Inflammatory macrophage treated with lipopolysaccharide for 4 hours (primary cell): ENCODE measurements at regions not wholly inside any gene's neighbourhood (a gene's known extent, or its start where the extent isn't known, plus 50 kb on each side); places are given as distances from the start of the nearest gene placed in this dataset.

Source experiments
- DNase-seq: peaks from one replicate; pipeline ENCODE4 v3.0.0-alpha.2; 2020

DNA sequence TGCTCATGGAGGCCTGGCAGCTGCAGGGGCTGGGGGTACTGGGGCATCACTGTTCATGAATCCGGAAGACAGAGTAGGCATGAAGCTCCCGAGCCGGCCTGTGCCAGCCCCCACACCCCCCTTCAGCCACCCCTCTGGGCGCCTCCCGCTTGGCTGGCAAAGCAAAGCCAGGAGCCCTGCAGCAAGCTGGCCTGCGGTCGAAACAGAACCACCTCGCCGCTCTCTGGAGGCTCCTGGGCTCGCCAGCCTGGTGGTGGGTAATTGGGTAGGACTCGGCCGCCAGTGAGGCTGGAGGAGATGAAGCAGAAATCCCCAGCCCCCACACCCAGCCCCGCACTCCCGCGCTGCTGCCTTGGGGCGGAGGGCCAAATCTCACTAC lies 70.9 kb upstream of the GPC1 start:
- DNase-seq: no peak

DNA sequence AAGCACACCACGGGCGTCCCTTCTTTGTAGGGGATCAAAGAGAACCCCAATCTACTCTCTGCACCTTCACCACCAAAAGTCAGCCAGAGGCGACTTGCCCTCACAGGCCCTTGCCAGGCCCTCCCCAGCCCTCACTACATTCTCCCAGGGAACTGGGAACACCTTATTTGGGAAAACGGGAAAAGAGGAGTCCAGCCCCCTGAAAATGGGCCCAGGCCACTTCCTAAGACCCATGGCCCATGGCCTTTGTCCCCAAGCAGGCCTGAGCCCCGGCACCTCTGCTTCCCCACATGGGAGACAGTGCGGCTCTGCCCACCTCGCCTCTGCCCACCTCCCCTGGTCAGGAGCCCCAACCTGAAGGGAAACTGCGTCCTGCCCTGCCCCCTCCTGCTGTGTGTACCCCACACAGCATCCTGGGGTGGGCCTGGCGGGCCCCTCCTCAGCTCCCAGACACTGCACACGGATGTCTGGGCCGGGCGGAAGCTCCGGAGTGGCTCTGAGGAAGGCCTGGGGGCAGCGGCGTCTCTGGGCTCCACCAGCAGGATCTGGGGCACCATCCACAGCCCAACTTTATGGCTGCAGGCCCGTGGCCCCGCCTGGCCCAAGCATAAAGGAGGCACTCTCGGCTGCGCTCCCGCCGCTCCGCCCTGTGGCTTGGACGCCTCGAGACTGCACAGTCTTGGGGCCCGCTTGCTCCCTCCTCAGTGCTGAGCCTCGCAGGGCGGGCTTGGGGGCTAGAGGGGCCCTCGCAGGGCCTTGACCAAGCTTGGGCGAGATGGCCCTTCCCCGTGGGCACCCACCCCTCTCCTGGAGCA lies 70.3 kb upstream of the GPC1 start:
- no peak for DNase-seq

DNA sequence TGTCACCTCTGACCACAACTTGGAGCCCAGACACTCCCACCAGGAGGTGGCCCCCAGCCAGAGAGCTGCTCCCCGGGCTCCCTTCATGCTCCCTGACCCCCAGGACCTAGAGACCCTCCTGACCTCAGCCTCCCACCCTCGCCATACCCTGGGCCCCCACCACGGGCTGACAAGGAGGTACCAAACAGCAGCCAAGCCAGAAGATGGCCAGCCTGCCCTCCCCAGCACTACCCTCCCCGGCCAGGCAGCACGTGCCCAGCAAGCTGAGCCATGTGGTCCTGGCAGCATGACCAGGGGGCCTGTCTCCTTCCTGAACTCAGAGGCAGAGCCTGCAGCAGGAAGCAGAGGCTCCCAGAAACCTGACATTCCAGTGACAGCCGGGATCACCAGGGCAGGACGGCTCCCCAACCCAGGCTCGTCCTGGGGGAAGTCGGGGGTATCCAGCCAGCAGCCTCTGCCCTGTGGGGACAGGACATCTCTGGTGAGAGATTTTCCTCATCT lies 69.4 kb upstream of the GPC1 start:
- DNase-seq: no peak

DNA sequence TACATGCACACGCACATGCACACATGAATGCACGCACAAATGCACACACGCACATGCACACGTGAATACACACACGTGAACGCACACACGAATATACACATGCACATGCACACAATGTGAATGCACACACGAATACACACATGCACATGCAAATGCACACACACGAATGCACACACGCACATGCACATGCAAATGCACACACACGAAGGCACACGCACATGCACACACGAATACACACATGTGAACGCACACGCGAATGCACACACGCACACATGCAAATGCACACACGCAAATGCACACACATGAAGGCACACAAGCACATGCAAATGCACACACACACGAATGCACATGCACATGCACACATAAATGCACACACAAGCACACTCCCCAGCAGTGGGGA lies 68.6 kb upstream of the GPC1 start:
- no peak for DNase-seq

DNA sequence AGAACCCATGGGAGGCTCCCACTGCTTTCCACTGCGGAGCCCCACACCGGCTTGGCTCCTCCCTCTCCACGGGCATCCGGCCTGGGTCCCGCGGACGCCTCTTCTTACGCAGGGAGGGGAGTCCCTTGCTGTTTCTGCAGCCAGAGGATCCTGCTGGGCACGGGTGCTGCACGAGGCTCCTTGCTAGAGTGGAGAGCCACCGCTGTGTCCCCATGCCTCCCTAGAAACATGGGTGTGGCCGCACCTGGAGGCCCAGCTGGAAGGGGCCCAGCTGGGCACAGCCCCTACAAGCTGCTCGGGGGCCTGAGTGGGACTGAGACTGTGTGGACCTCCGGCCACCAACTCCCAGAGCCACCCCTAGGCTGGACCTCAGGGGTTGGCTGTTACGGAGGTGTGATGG lies 67.7 kb upstream of the GPC1 start:
- no peak for DNase-seq

DNA sequence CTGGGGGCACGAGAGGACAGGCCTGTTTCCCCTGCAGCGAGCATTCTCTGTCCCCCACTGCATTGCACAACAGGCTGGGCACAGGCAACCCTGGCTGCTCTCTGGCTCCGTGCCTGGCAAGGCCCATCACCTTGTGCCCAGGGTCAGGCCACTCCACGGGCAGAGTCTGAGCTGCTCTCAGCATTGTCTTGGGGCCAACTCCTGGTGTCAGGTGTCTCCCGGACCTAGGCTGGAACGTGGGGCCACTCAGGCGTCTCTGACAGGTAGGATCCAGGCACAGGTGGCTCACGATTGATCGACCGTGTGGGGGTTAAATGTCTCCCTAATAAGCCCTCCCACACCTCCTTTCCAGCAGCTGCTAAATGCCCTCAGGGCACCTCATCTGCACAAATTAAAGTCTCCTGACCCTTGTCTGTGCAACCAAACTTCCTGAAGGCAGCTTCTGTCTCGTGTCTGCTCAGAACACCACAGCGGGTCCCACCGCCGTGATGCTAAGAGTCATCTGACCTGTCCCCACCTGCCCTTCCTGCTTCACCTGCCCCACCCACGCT lies 66.6 kb upstream of the GPC1 start:
- no peak for DNase-seq

DNA sequence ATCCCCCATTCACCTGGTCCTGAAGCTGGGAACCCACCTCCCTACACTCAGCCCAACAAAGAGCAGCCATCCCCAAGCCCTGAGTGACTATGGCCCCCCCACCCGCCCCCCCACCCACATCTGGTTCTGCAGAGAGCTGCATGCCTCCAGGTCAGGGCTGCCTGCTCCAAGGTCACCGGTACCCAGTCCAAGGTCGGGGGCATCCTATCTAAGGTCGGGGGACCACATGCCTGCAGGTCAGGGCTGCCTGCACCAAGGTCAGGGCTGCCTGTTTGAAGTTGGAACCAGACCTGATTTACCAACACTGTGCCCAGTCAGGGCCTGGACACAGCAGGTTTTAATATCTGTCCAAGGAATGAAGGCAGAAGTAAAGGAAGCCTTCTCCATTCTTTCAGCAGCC lies 66.1 kb upstream of the GPC1 start:
- no peak for DNase-seq

DNA sequence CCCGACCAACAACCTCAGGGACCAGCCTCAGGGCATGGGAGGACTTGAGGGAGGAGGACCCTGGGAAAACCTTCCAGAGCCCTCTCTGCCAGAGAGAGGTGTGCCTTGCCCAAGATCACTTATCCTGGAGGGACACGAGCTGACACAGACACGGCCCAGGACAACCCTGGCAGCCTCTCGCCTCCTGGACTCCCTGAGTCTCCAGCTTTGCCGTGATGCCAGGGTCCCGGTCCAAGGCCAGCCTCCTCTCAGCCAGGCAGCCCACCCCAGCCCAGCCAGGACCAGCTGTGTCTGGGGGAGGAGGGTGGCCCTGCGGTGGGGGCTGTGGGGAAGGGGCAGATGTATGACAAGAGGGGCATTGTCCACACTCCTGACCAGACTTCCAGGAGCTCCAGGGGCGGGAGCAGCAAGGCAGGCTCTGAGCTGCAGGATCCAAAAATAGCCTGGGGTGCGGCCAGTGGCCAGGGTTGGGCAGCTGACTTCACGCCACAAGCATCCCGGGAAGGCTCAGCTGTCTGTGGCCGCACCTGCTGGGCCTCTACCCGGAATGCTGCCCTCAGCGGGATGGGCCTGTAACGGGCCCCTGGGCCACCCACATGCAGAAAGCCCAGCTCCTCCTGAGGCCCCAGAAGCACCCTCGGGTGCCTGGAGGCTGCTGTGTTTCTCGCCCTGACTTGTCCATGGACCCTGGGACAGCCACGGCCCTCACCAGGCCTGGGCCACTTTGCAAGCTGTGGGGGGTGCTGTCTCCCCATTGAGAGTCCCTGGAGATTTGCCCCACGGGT lies 65.5 kb upstream of the GPC1 start:
- no peak for DNase-seq

DNA sequence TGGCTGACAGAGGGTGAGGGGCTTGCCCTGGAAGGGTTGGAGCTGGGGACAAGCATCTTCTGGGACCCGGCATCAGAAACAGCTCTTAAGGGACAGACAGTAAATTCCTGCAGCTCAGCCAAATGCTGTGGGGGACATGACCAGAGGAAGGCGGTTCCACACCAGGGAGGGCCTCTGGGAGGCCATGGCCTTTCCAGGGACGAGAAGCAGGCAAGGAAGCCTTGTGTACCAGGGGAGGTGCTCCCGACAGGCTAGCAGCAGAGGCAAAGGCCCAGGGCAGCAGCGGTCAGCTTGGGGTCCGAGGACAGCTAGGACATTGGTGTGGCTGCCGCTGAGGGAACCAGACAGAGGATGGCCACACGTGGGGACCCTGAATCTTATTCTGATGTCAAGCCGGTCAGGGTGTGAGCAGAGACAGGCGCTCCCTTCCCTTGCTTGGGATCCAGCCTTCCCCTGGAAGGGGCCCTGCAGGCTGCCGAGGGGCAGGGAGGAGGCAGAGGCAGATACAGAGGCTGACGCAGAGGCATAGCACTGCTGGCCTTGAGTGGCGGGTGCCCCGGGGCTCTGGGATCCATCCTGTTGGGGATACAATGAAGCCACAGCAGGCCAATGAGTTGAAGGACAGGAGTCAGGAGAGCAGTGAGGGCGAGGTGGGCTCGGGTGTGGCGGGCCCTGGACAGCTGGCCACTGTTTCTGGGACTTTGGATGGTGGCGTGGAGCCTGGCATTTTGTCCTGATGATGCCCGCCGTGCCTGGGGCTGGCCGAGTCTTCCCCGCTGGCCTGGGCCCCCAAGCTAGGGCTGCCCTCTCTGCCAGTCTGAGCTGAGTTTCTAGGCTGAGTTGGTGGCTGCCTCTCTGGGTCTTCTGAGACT lies 64.1 kb upstream of the GPC1 start:
- no peak for DNase-seq

DNA sequence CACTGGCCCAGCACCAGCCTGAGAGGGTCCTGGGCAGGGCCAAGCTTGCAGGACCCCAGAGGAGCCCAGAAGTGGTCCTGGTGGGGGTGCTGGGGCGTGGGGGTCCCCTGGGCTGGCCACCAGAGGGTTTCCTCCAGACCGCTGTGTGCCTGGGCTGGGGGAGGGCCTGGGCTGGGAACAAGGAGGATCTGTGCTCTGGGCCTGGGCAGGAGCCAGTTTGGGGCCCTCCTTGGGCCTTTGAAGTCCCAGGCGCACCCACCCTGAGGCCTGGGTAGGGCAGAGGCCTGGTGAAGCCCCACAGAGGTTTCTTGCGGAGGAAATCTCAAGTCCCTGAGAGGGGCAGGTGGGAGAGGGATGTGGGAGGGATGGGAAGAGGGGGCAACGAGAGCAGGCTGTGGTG lies 63.4 kb upstream of the GPC1 start:
- no peak for DNase-seq

DNA sequence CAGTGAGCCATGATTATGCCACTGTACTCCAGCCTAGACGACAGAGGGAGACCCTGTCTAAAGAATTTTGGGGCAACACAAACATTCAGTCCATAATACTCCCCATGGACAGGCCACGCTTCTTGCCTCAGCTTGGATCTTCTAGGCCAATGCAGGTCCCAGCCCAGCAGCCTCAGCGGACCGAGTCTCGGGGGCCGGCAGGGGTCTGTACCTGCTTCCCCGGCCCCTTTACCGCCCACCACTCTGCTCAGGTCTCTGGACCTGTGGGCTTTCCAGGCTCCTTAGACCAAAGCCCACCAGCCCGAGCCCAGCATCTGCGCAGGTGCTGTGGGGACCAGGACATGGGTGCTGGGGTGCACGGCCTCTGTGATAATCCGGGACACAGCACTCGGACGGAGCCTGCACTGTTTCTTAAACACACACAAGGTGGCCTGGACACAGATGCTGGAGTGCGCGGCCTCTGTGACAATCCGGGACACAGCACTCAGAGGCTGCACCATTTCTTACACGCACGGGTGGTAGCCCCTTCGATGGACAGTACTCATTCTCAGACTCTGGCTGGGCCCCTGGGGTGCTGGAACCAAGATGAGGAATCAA lies 62.1 kb upstream of the GPC1 start:
- DNase-seq: no peak

DNA sequence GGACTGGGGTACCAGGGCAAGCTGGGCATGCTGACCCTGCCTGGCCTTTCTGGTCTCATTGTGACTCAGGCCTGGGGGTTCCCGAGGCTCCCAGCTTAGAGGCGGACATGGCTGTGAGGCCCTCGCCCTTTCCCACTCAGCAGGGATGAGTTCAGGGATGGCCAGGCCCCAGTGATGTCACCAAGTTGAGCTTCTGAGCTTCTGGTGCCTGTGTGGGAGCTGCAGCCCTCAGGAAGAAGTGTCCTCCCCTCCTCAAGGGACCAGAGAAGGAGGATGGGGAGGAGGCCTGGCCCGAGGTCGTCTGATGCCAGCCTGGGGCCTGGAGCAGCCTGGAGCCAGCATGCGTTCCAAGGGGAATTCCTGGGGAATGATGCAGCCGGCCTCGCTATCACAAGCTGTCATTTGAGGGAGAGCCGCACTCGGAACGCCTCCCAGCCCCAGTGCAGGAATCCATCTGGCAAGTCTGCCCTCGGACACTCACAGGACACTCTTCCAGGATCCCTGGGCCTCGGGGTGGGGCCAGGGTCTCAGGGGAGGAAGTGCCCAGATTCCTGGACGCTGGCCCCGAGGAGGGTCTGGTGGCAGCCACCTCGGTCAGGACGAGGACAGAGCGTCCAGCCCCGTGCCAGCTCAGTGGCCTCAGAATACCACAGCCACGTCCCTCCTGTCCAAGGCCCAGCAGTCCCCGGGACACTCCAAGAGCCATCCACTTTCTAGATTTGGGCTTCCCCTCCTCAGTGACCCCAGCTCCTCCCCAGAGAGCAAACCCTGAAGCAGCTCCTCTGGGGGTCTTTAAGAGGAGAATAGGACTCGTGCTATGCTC lies 61.2 kb upstream of the GPC1 start:
- DNase-seq: no peak

DNA sequence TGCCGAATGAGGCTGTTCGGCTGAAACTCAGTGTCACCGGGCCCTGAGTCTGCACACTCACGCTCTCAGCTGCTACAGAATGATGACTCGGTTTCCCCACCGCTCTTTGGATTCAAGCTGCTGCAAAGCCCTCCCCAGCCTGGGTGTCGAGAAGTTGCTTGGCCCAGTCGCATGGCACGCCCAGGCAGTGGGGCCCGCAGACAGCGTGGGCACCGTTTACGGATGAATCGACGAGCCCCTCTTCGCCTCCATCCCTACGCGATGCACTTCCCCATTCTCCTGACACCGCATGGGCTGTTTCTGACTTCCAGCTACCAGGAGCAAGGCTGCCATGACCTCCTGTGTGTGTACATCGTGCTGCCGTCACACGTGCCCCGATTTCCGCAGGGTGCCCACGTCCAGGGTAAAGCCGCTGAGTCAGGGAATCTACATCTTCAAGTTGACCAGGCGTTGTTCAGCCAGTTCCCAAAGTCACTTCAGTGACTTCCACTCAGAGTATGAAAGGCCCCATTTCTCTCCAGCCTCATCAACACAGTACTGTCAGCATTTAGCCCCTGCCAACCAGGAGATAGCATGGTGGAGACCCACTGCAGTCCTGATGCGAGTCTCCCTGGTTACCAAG lies 60.3 kb upstream of the GPC1 start:
- DNase-seq: no peak

DNA sequence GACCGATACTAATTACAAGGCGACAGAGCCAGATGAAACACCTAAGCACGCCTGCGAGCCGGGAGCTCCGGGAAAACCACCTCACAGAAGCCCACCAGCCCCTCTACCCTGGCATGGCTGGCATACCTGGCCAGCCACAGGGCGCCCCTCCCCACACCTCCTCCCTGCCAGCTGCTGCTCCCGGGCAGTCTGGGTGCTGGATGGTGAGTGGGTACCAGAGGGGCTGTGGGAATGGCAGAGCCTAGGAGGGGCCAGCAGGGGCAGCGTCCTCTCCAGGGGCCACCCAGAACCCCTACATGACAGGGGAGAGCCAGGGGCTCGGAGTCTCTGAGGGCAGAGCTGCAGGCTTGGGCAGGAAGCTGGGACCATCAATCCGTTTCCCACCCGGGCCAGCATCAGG lies 58.7 kb upstream of the GPC1 start:
- no peak for DNase-seq

DNA sequence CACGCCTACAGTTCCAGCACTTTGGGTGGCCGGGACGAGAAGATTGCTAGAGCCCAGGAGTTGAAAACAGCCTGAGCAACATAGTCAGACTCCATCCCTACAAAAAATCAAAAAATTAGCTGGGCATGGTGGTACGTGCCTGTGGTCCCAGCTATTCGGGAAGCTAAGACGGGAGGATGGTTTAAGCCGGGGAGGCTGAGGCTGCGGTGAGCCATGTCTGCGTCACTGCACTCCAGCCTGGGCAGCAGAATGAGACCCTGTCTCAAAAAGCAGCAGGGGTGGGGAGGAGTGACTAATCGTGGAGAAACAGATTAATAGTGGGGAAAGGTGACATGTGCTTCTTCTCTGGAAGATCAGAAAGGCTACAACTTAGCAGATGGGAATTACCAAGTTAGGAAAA lies 58.1 kb upstream of the GPC1 start:
- no peak for DNase-seq

DNA sequence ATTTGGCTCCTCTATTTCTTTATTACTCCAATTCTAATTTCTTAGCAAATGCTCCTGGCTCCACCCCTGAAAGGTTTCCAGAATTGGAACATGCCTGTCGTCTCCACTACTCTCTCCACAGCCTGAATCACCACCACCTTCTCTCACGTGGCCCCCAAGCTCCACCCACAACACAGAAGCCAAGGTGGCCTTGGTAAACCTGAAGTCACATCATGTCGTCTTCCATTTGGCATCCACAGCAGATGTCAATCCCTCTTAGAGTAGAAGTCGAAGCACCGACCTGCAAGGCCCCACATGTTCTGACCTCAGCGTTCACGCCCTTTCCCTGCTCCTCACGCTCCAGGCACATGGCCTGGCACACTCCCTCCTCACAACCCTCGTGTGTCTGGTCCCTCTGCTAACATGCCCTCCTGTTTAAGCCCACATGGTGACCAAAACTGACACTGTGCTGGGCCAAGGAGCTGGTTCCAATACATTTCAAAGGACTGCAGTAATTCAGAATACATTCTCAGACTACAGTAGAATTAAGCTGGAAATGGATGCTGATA lies 56.3 kb upstream of the GPC1 start:
- DNase-seq: no peak

DNA sequence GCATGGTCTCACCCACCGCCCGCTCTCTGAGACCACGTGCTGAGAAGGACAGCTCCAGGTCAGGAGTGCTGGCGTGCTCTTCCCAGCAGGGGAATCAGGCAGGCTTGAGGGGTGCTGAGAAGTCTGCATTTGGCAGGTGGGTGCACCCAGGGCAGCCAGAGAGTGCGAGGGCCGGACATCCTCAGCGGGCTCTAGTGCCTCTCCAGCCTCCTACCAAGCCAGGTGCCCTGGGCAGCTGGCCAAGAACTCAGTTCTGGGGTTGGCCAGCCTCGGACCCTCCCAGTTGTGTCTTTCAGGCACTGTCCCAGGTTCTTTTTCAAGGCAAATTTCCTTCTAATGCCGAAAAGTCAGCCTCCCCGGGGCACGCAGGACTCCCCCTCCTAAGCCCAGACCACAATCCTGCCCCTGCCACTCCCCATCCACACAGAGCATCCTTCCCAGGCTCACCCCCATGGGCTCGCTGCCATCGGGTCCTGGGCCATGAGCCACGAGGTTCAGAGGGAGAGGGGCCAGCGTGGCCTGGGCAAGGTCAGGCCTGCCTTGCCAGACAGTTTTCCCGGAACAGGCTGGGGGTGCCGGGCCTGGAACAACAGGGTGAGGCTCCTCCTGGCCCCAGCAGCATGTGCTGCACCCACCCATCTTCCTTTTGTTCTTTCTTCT lies 52.2 kb upstream of the GPC1 start:
- DNase-seq: no peak

DNA sequence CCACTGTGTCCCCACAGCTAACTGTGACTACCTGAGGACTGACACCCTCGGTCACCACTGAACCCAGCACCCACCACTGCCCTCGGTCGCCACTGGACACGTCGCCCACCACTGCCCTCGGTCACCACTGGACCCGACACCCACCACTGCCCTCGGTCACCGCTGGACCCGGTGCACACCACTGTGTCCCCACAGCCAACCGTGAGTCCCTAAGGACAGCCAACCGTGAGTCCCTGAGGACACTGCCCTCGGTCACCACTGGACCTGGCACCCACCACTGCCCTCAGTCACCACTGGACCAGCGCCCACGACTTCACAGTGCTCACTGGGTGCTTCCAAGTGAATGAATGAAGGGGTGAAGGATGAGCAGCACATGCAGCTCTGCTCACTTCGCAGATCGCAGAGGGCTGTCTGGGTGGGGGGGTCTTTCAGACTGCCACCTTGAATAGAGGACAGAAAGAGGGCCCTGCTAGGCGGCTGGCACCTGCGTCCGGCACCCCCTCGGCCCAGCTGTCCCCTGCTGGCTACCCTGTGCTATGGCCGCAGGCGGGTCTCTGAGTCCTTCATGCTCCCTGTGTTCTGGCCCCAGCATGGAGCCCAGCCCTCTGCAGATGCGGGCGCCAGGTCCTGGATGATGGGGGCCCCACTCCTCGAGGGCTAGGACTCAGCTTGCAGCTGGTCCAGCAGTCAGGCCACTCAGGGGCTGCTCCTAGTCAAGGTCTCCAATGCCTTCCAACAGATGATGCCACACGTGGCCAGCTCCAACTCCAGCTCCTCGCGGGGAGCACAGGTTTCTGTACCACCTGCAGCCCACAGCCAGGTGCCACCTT lies 51.4 kb upstream of the GPC1 start:
- DNase-seq: no peak

DNA sequence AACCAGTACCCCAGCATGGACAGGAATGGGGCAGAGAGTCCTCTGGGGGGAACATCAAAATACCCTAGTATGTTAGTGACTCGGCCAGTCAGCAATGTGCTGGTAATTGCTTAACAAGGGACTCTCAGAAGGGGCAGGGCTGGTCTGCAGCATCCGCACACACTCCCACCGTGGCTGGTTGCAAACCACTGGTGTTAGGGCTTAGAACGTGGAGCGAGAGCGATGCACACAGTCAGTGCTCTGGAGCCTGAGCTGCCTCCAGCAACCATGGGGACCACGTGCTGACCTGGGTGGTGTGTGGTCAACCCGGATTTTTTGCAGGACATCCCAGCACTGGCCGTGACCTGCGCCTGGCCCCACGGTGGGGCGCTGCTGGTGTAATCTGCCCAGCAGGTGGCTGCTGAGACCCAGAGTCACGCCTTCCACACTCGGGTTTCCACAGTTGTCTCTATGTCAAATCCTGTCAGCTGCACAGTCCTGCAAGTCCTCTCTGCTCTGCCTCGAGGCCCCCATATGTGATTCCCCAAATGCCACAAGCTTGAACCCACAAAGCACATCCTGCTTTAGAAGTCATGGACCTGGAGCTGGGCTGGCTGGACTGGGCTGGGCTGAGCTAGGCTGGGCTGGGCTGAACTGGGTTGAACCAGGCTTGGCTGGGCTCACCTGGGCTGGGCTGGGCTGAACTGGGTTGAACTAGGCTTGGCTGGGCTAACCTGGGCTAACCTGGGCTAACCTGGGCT lies 50.6 kb upstream of the GPC1 start:
- DNase-seq: no peak
